Adrenal gland (tissue), 5 donors: ENCODE measurements at regions not wholly inside any gene's neighbourhood (a gene's known extent, or its start where the extent isn't known, plus 50 kb on each side); places are given as distances from the start of the nearest gene placed in this dataset.

Experiments
- CTCF ChIP-seq, 6 experiments: fragments of 450-650 bp in 4 of 6; fragments of 200-600 bp in 2 of 6; sonication (generic) in 1 of 6; IDR thresholded peaks; 1 replicate in 5 of 6; 2 replicates in 1 of 6; pipeline versions ENCODE4 v1.5.1 to v1.8.0; 2016 to 2021; ENCODE audit warnings: antibody characterized with exemption in 6 of 6, mild to moderate bottlenecking in 2 of 6, moderate library complexity in 1 of 6
- POLR2A ChIP-seq, 2 donors: fragments of 450-650 bp; IDR thresholded peaks; one replicate each; pipeline ENCODE4 v1.6.1; 2017; ENCODE audit warnings: antibody characterized with exemption in 2 of 2, mild to moderate bottlenecking in 2 of 2, moderate library complexity in 1 of 2
- donor health status: DM: no; HTN: no; CAD: no.

GRCh38 chr6:169921217-169921616 lies 169.8 kb downstream of the ERMARD start:
- TF ChIP-seq CTCF (IDR thresholded peaks at IDR 0.05) (no peak), POLR2A (IDR thresholded peaks at IDR 0.05) (no peak)
